ENCODE measurements at regions not wholly inside any gene's neighbourhood (a gene's known extent, or its start where the extent isn't known, plus 50 kb on each side); places are given as distances from the start of the nearest gene placed in this dataset.
"Not testable (repeated sequence)": the region's sequence is repeated elsewhere in the genome, so short reads cannot be mapped to it uniquely, and the experiment has no call there.

GRCh38 chr3:162555761-162556160 lies 1059.2 kb downstream of the OTOL1 start:
- no peak for DNase-seq (ENCODE audit: low spot score)

GRCh38 chr3:162558016-162558415 lies 1061.4 kb downstream of the OTOL1 start:
- DNase-seq (ENCODE audit: low spot score) = no peak

- no peak for DNase-seq (ENCODE audit: low spot score)
Observed at GRCh38 chr3:162568706-162569105, 1072.1 kb downstream of the OTOL1 start.

GRCh38 chr3:162569314-162569713 lies 1072.7 kb downstream of the OTOL1 start:
- no peak for DNase-seq (ENCODE audit: low spot score)

GRCh38 chr3:162584986-162585385 lies 1088.4 kb downstream of the OTOL1 start:
- DNase-seq (ENCODE audit: low spot score) = no peak

- no peak for DNase-seq (ENCODE audit: low spot score)
Observed at GRCh38 chr3:162586591-162586990, 1090.0 kb downstream of the OTOL1 start.

- no peak for DNase-seq (ENCODE audit: low spot score)
Observed at GRCh38 chr3:162597226-162597625, 1100.6 kb downstream of the OTOL1 start.

GRCh38 chr3:162598500-162598899 lies 1101.9 kb downstream of the OTOL1 start:
- DNase-seq (ENCODE audit: low spot score) = not testable (repeated sequence)

- not testable (repeated sequence) for DNase-seq (ENCODE audit: low spot score)
Observed at GRCh38 chr3:162599742-162600141, 1103.1 kb downstream of the OTOL1 start.

- DNase-seq (ENCODE audit: low spot score) = no peak
Observed at GRCh38 chr3:162601101-162601670, 1104.6 kb downstream of the OTOL1 start.

- DNase-seq (ENCODE audit: low spot score) = no peak
Observed at GRCh38 chr3:162602619-162603018, 1106.0 kb downstream of the OTOL1 start.

GRCh38 chr3:162605651-162606204 lies 1109.1 kb downstream of the OTOL1 start:
- no peak for DNase-seq (ENCODE audit: low spot score)

- DNase-seq (ENCODE audit: low spot score) = no peak
Observed at GRCh38 chr3:162610261-162610660, 1113.7 kb downstream of the OTOL1 start.

GRCh38 chr3:162612991-162613390 lies 1116.4 kb downstream of the OTOL1 start:
- no peak for DNase-seq (ENCODE audit: low spot score)

GRCh38 chr3:162626172-162626571 lies 1129.6 kb downstream of the OTOL1 start:
- no peak for DNase-seq (ENCODE audit: low spot score)

GRCh38 chr3:162628531-162628930 lies 1131.9 kb downstream of the OTOL1 start:
- no peak for DNase-seq (ENCODE audit: low spot score)

GRCh38 chr3:162629372-162629771 lies 1132.8 kb downstream of the OTOL1 start:
- DNase-seq (ENCODE audit: low spot score) = no peak

GRCh38 chr3:162632672-162633071 lies 1136.1 kb downstream of the OTOL1 start:
- DNase-seq (ENCODE audit: low spot score) = no peak

- DNase-seq (ENCODE audit: low spot score) = not testable (repeated sequence)
Observed at GRCh38 chr3:162640208-162640607, 1143.6 kb downstream of the OTOL1 start.

- DNase-seq (ENCODE audit: low spot score) = no peak
Observed at GRCh38 chr3:162641317-162641716, 1144.7 kb downstream of the OTOL1 start.

GRCh38 chr3:162641907-162642306 lies 1145.3 kb downstream of the OTOL1 start:
- DNase-seq (ENCODE audit: low spot score) = no peak

- no peak for DNase-seq (ENCODE audit: low spot score)
Observed at GRCh38 chr3:162643245-162643644, 1146.6 kb downstream of the OTOL1 start.

GRCh38 chr3:162647321-162647720 lies 1150.7 kb downstream of the OTOL1 start:
- DNase-seq (ENCODE audit: low spot score) = no peak

GRCh38 chr3:162658003-162658402 lies 1161.4 kb downstream of the OTOL1 start:
- DNase-seq (ENCODE audit: low spot score) = no peak
